ENCODE measurements at regions not wholly inside any gene's neighbourhood (a gene's known extent, or its start where the extent isn't known, plus 50 kb on each side); places are given as distances from the start of the nearest gene placed in this dataset.

DNA sequence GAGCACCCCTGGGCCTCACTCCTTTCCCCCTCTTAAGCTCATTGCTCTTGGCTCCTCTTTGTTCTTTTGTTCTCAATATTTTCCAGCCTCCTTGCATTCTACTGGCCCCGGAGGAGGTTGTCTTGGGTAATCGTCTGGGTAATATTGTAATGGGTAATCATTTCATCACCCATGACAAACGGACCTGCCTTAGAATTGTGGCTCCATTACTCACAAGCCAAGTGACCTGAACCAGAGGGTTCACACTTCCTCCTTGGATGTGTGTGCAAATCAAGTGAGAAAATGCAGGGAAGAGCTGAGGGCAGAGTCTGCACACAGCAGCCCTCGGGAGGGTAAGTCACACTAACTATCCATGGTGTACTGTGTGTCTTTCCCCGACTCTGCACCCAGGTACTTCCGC is 305.0 kb downstream of the BUD13 start:
- TF ChIP-seq, protein P1, sequence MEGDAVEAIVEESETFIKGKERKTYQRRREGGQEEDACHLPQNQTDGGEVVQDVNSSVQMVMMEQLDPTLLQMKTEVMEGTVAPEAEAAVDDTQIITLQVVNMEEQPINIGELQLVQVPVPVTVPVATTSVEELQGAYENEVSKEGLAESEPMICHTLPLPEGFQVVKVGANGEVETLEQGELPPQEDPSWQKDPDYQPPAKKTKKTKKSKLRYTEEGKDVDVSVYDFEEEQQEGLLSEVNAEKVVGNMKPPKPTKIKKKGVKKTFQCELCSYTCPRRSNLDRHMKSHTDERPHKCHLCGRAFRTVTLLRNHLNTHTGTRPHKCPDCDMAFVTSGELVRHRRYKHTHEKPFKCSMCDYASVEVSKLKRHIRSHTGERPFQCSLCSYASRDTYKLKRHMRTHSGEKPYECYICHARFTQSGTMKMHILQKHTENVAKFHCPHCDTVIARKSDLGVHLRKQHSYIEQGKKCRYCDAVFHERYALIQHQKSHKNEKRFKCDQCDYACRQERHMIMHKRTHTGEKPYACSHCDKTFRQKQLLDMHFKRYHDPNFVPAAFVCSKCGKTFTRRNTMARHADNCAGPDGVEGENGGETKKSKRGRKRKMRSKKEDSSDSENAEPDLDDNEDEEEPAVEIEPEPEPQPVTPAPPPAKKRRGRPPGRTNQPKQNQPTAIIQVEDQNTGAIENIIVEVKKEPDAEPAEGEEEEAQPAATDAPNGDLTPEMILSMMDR (IDR thresholded peaks at IDR 0.05; ENCODE audit: insufficient read depth, low read length, poor library complexity, severe bottlenecking) = no peak
- Histone ChIP-seq H3K27me3 (replicated peaks; ENCODE audit: control insufficient read depth, insufficient read depth, low read length) (peaks cover 2% of the 10 kb centered on the region), H3K36me3 (ENCODE audit: control insufficient read depth, insufficient read depth, low read length) (no peaks in the 10 kb centered on the region), H3K4me3 (replicated peaks; ENCODE audit: low read depth, low read length) (no peak overlapping the region)
- no peak for DNase-seq (ENCODE audit: extremely low read depth, insufficient read length)

GRCh38 chr11:116466801-116467200 is 306.0 kb downstream of the BUD13 start:
- H3K36me3 ChIP-seq (ENCODE audit: control insufficient read depth, insufficient read depth, low read length) = no peaks in the 10 kb centered on the region
- H3K4me3 ChIP-seq (replicated peaks; ENCODE audit: low read depth, low read length) = no peak overlapping the region
- TF ChIP-seq, protein P1 (IDR thresholded peaks at IDR 0.05; ENCODE audit: insufficient read depth, low read length, poor library complexity, severe bottlenecking) = no peak
- H3K27me3 ChIP-seq (replicated peaks; ENCODE audit: control insufficient read depth, insufficient read depth, low read length) = peaks cover 2% of the 10 kb centered on the region; the same call in 1 of the 2 replicates
- DNase-seq (ENCODE audit: extremely low read depth, insufficient read length) = no peak

DNA sequence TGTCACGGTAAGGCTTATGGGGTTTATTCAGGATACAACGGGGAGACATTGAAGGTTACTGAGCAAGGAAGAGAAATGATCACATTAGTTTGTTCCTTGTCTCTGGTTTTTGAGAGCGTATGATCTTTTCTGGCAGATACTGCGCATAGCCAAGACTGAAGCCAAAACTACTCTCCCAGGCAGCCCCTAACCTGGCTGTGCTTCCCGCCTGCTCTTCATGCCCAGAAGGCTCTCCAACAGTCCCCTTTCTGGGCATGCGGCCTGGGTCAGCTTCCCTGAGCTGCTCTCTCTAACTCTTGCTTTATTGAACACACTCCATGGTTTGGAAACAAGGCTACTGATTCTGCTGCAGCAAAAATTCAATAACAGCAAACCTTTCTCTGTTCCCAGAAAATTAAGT is 306.6 kb downstream of the BUD13 start:
- no peak for DNase-seq (ENCODE audit: extremely low read depth, insufficient read length)
- H3K36me3 ChIP-seq (ENCODE audit: control insufficient read depth, insufficient read depth, low read length) = no peaks in the 10 kb centered on the region
- TF ChIP-seq, protein P1 (IDR thresholded peaks at IDR 0.05; ENCODE audit: insufficient read depth, low read length, poor library complexity, severe bottlenecking) = no peak
- H3K4me3 ChIP-seq (replicated peaks; ENCODE audit: low read depth, low read length) = no peak overlapping the region
- peaks cover 2% of the 10 kb centered on the region; the same call in 1 of the 2 replicates for H3K27me3 ChIP-seq (replicated peaks; ENCODE audit: control insufficient read depth, insufficient read depth, low read length)

GRCh38 chr11:116465056-116465455 is 307.7 kb downstream of the BUD13 start:
- Histone ChIP-seq H3K36me3 (ENCODE audit: control insufficient read depth, insufficient read depth, low read length) (no peaks in the 10 kb centered on the region), H3K4me3 (replicated peaks; ENCODE audit: low read depth, low read length) (no peak overlapping the region), H3K27me3 (replicated peaks; ENCODE audit: control insufficient read depth, insufficient read depth, low read length) (peaks cover 2% of the 10 kb centered on the region; the same call in 1 of the 2 replicates)
- DNase-seq (ENCODE audit: extremely low read depth, insufficient read length) = no peak
- TF ChIP-seq, protein P1 (IDR thresholded peaks at IDR 0.05; ENCODE audit: insufficient read depth, low read length, poor library complexity, severe bottlenecking) = no peak

DNA sequence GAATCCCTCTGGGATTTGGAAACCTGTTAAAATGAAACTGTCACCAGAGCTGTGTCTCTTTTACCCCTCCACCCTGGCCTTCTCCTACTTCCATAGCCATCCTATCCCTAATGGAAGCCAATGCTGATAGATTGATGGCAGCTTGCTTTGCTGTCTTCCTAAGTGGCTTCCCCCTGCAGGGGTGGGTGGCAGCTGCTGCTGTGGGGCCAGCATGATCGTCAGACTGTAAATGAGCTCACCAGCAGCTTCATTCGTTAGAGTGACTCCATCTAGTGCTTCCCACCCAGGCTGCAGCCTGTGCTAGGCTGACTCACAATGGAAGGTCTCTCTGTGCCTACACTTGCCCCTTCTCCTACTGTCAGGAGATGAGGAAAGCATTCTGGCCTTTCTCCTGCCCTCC is 311.0 kb downstream of the BUD13 start:
- TF ChIP-seq, protein P1 (IDR thresholded peaks at IDR 0.05; ENCODE audit: insufficient read depth, low read length, poor library complexity, severe bottlenecking) = no peak
- Histone ChIP-seq H3K4me3 (replicated peaks; ENCODE audit: low read depth, low read length) (no peak overlapping the region), H3K36me3 (ENCODE audit: control insufficient read depth, insufficient read depth, low read length) (no peaks in the 10 kb centered on the region), H3K27me3 (replicated peaks; ENCODE audit: control insufficient read depth, insufficient read depth, low read length) (peaks cover 2% of the 10 kb centered on the region; the same call in 1 of the 2 replicates)
- no peak for DNase-seq (ENCODE audit: extremely low read depth, insufficient read length)
